ENCODE measurements at regions not wholly inside any gene's neighbourhood (a gene's known extent, or its start where the extent isn't known, plus 50 kb on each side); places are given as distances from the start of the nearest gene placed in this dataset.

- no peak for TF ChIP-seq CTCF (IDR thresholded peaks at IDR 0.05)
- no peak for TF ChIP-seq REST (IDR thresholded peaks at IDR 0.05; ENCODE audit: insufficient read depth in 1 of 2, low read depth in 2 of 2, low read length in 1 of 2)
- TF ChIP-seq TCF7L2 (IDR thresholded peaks at IDR 0.05; ENCODE audit: low read depth, low read length): no peak
- TF ChIP-seq POLR2AphosphoS5 (IDR thresholded peaks at IDR 0.05; ENCODE audit: low read depth, low read length): no peak
Observed at GRCh38 chr1:242692988-242693387, 168.5 kb upstream of the PLD5 start.
